Tibial nerve (tissue), 4 donors: ENCODE measurements at regions not wholly inside any gene's neighbourhood (a gene's known extent, or its start where the extent isn't known, plus 50 kb on each side); places are given as distances from the start of the nearest gene placed in this dataset.
"Not testable (repeated sequence)": the region's sequence is repeated elsewhere in the genome, so short reads cannot be mapped to it uniquely, and the experiment has no call there.

Experiments used
- DNase-seq, 2 donors: peaks; one replicate each; pipeline ENCODE4 v3.0.0-alpha.2; 2019; ENCODE audit warnings: low spot score in 2 of 2
- H3K27ac ChIP-seq, 4 donors: fragments of 200-600 bp; sonication (generic) in 3 of 4; one replicate each; pipeline ENCODE4 v1.5.1; 2017 to 2019; ENCODE audit warnings: mild to moderate bottlenecking in 1 of 4
- H3K27me3 ChIP-seq, 2 donors: fragments of 200-600 bp; sonication (generic) in 1 of 2; one replicate each; pipeline versions ENCODE4 v1.5.1 to v1.6.0; 2017 to 2019
- H3K36me3 ChIP-seq, 3 donors: fragments of 200-600 bp; sonication (generic); one replicate each; pipeline ENCODE4 v1.5.1; 2018 to 2019
- H3K4me1 ChIP-seq, 4 donors: fragments of 200-600 bp; sonication (generic) in 3 of 4; one replicate each; pipeline ENCODE4 v1.5.1; 2017 to 2019
- H3K4me3 ChIP-seq, 4 donors: fragments of 200-600 bp; sonication (generic) in 3 of 4; one replicate each; pipeline ENCODE4 v1.5.1; 2017 to 2019; ENCODE audit warnings: mild to moderate bottlenecking in 1 of 4, moderate library complexity in 1 of 4
- H3K9me3 ChIP-seq, 4 donors: fragments of 200-600 bp; sonication (generic) in 3 of 4; one replicate each; pipeline ENCODE4 v1.5.1; 2017 to 2019
- EP300 ChIP-seq, 2 donors: sonication (generic); formaldehyde crosslinking; IDR thresholded peaks; one replicate each; pipeline ENCODE4 v1.6.1; 2017; ENCODE audit warnings: antibody characterized with exemption in 2 of 2, mild to moderate bottlenecking in 1 of 2
- POLR2A ChIP-seq, 2 donors: fragments of 450-650 bp; IDR thresholded peaks; one replicate each; pipeline ENCODE4 v1.6.1; 2017; ENCODE audit warnings: antibody characterized with exemption in 2 of 2, mild to moderate bottlenecking in 2 of 2, moderate library complexity in 2 of 2
- WGBS, 2 donors: methylation state at CpG; one replicate each; pipeline ENCODE4 v1.1.5; 2018; 5-methylcytosine and 5-hydroxymethylcytosine counted together
- TF ChIP-seq, protein P1 (sequence below), 5 experiments: fragments of 200-600 bp in 3 of 5; fragments of 450-650 bp in 2 of 5; sonication (generic) in 3 of 5; IDR thresholded peaks; one replicate each; pipeline ENCODE4 v1.5.1; 2016 to 2019; ENCODE audit warnings: antibody characterized with exemption in 5 of 5, mild to moderate bottlenecking in 3 of 5, moderate library complexity in 2 of 5

DNA sequence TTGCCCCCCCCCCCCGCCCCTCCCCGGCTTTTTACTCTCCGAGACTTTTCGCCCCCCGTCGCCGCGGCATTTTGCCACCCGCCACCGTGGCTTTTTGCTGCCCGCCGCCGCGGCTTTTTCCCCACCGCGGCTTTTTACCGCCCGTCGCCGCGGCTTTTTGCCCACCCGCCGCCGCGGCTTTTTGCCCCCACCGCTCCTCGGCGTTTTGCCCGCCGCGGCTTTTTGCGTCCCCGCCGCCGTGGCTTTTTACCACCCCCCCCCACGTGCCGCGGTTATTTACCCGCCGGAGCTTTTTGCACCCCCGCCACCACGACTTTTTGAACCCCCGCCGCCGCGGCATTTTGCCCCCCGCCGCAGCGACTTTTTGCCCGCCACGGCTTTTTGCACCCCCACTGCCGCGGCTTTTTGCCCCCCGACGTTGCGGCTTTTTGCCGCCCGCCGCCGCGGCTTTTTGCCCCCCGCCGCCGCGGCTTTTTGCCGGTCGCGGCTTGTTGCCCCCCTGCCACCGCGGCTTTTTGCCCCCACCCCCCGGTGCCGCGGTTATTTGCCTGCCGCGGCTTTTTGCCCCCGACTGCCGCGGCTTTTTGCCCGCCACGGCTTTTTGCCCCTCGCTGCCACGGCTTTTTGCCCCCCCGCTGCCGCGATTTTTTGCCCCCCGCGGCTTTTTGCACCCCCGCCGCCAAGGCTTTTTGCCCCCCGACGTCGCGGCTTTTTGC, 461.1 kb downstream of the ZNF33B start:
- no peak overlapping the region for H3K4me3 ChIP-seq

DNA sequence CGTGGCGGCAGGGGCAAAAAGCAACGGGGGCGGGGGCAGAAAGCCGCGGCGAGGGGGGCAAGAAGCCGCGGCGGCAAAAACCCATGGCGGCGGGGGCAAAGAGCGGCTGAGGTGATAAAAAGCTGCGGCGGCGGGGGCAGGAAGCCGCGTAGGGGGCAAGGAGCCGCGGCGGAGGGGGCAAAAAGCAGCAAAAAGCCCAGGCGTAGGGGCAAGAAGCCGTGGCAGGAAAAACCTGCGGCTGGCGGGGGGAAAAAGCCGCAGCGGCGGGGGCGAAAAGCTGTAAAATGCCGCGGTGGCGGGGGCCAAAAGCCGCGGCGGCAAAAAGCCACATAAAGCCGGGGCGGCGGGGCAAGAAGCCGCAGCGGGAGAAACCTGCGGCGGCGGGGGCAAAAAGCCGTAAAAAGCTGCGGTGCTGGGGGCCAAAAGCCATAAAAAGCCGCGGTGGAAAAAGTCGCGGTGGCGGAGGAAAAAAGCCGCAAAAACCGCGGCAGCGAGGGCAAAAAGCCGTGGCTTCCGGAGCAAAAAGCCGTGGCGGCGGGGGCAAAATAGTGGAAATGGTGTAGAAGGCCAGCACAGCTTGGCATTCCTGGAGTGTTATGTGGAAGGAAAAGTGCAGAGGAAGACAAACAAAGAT, 487.8 kb downstream of the ZNF33B start:
- Histone ChIP-seq H3K4me3 (no peak overlapping the region), H3K27ac (no peak overlapping the region), H3K27me3 (no peaks in the 10 kb centered on the region), H3K36me3 (no peaks in the 10 kb centered on the region), H3K9me3 (peaks cover 0 to 30% (median 0%) of the 10 kb centered on the region in 4 donors), H3K4me1 (no peaks in the 10 kb centered on the region)
- TF ChIP-seq, protein P1, sequence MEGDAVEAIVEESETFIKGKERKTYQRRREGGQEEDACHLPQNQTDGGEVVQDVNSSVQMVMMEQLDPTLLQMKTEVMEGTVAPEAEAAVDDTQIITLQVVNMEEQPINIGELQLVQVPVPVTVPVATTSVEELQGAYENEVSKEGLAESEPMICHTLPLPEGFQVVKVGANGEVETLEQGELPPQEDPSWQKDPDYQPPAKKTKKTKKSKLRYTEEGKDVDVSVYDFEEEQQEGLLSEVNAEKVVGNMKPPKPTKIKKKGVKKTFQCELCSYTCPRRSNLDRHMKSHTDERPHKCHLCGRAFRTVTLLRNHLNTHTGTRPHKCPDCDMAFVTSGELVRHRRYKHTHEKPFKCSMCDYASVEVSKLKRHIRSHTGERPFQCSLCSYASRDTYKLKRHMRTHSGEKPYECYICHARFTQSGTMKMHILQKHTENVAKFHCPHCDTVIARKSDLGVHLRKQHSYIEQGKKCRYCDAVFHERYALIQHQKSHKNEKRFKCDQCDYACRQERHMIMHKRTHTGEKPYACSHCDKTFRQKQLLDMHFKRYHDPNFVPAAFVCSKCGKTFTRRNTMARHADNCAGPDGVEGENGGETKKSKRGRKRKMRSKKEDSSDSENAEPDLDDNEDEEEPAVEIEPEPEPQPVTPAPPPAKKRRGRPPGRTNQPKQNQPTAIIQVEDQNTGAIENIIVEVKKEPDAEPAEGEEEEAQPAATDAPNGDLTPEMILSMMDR (IDR thresholded peaks at IDR 0.05) = no peak
- TF ChIP-seq POLR2A (IDR thresholded peaks at IDR 0.05) = no peak
- no peak for TF ChIP-seq EP300 (IDR thresholded peaks at IDR 0.05)
- WGBS, 2 donors = 50 to 67% methylated on average over 59 of the region's 59 CpGs
- no peak for DNase-seq

More for the DNA sequence above, 461.1 kb downstream of the ZNF33B start:
- Histone ChIP-seq H3K9me3 (no peaks in the 10 kb centered on the region), H3K27ac (no peak overlapping the region), H3K36me3 (no peaks in the 10 kb centered on the region), H3K27me3 (peaks cover 0 to 41% of the 10 kb centered on the region in 2 donors), H3K4me1 (peaks cover 0 to 11% (median 0%) of the 10 kb centered on the region in 4 donors)
- TF ChIP-seq, protein P1 (IDR thresholded peaks at IDR 0.05) = no peak
- no peak for TF ChIP-seq POLR2A (IDR thresholded peaks at IDR 0.05)
- TF ChIP-seq EP300 (IDR thresholded peaks at IDR 0.05) = no peak
- WGBS, 2 donors = 10 to 17% methylated on average over 52 to 55 of the region's 93 CpGs
- no peak for DNase-seq

DNA sequence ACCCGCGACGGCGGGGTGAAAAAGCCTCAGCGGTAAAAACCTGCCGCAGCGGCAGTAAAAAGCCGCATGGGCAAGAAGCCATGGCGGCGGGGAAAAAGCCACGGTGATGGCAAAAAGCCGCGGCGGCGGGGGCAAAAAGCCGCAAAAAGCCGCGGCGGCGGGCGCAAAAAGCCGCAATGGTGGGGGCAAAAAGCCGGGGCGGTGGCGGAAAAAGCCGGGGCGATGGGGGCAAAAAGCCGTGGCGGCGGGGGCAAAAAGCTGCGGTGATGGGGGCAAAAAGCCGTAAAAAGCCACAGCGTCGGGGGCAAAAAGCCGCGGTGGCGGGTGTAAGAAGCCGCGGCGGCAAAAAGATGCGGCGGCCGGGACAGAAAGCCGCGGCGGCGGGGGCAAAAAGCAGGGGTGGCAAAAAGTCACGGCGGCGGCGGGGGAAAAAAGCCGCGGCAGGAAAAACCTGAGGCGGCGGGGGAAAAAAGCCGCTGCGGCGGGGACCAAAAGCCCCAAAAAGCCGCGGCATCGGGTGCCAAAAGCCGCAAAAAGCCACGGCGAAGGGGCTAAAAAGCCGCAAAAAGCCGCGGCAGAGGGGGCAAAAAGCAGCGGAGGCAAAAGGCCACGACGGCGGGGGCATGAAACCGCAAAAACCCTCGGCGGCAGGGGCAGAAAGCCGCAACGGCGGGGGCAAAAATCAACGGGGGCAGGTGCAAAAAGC, 488.5 kb downstream of the ZNF33B start:
- H3K4me1 ChIP-seq = no peaks in the 10 kb centered on the region
- WGBS, 2 donors = 48 to 66% methylated on average over 78 of the region's 78 CpGs
- H3K27me3 ChIP-seq = no peaks in the 10 kb centered on the region
- peaks cover 0 to 32% (median 0%) of the 10 kb centered on the region in 4 donors for H3K9me3 ChIP-seq
- H3K27ac ChIP-seq = no peak overlapping the region
- no peak for DNase-seq
- no peaks in the 10 kb centered on the region for H3K36me3 ChIP-seq
- TF ChIP-seq POLR2A (IDR thresholded peaks at IDR 0.05) = no peak
- TF ChIP-seq, protein P1 (IDR thresholded peaks at IDR 0.05) = no peak
- H3K4me3 ChIP-seq = no peak overlapping the region

DNA sequence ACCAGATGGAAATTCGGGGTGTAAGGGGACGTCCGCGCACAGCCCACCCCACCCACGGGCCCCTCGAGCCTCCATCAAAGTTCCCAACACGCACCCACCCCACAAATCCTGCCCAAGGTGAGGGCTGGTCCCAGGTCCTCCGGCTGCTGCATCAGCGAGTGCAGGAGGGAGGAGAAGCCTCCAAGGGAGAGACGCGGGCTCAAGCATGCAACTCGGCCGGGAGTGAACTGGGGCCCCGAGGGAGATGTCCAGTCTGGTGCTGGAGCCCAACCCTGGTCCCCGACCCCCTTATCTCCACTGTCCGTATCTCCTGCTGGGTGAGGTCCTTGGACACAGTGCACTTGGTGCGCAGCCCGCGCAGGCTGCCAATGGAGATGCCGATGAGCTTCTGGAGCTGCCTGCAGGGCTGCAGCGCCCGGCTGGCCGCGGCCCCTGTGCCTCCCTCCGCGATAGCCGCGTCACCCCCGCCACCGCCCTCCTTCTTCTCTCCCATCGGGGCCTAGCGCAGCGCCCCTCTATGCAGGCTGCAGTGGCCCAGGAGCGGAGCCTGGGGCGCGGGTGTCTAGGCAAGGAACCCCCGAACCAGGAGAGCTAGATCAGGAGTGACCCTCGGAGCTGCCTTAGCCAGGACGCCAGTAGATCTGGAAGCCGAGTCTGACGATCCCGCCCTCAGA, 489.2 kb downstream of the ZNF33B start:
- TF ChIP-seq EP300 (IDR thresholded peaks at IDR 0.05) (no peak), POLR2A (IDR thresholded peaks at IDR 0.05) (no peak)
- TF ChIP-seq, protein P1 (IDR thresholded peaks at IDR 0.05) = no peak
- Histone ChIP-seq H3K4me3 (no peak overlapping the region), H3K27ac (no peak overlapping the region), H3K36me3 (no peaks in the 10 kb centered on the region), H3K4me1 (no peaks in the 10 kb centered on the region), H3K27me3 (no peaks in the 10 kb centered on the region), H3K9me3 (peaks cover 0 to 32% (median 0%) of the 10 kb centered on the region in 4 donors)
- DNase-seq = no peak
- WGBS, 2 donors = 64 to 70% methylated on average over 30 to 42 of the region's 42 CpGs

DNA sequence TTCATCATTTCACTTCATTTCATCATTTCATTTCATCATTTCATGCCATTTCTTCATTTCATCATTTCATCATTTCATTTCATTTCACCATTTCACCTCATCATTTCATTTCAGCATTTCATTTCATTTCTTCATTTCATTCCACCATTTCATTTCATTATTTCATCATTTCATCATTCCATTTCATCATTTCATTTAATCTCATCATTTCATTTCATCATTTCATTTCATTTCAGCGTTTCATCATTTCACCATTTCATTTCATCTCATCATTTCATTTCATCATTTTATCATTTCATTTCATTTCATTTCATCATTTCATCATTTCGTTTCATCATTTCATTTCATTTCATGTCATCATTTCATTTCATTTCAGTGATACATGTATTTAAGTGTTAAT, 492.2 kb downstream of the ZNF33B start:
- H3K4me3 ChIP-seq, H3K27ac ChIP-seq, H3K27me3 ChIP-seq, H3K4me1 ChIP-seq, DNase-seq, H3K36me3 ChIP-seq: not testable (repeated sequence)
- H3K9me3 ChIP-seq = peaks cover 0 to 40% (median 0%) of the 10 kb centered on the region in 4 donors
- 54 to 55% methylated on average over 2 of the region's 2 CpGs for WGBS, 2 donors

DNA sequence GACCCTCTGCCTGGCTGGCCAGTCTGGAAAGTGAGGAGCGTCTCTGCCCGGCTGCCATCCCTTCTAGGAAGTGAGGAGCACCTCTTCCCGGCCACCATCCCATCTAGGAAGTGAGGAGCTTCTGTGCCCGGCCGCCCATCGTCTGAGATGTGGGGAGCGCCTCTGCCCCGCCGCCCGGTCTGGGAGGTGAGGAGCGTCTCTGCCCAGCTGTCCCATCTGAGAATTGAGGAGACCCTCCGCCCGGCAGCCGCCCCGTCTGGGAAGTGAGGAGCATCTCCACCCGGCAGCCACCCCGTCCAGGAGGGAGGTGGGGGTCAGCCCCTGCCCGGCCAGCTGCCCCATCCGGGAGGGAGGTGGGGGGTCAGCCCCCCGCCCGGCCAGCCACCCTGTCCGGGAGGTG, 500.3 kb downstream of the ZNF33B start:
- not testable (repeated sequence) for DNase-seq, H3K4me3 ChIP-seq, H3K27me3 ChIP-seq, H3K36me3 ChIP-seq, H3K4me1 ChIP-seq, H3K27ac ChIP-seq
- peaks cover 0 to 17% (median 0%) of the 10 kb centered on the region in 4 donors for H3K9me3 ChIP-seq
- 95% methylated on average over 7 to 16 of the region's 22 CpGs for WGBS, 2 donors
